Astrocyte of the hippocampus (primary cell): ENCODE measurements at regions not wholly inside any gene's neighbourhood (a gene's known extent, or its start where the extent isn't known, plus 50 kb on each side); places are given as distances from the start of the nearest gene placed in this dataset.

Source experiments
- DNase-seq: peaks from one replicate; pipeline ENCODE4 v3.0.0; 2011; ENCODE audit warnings: low read depth, low spot score

- no peak for DNase-seq
Observed at GRCh38 chr1:95991787-95992520, 729.6 kb upstream of the PTBP2 start.

- DNase-seq: peak; percentile 0
Observed at GRCh38 chr1:95994643-95995042, 726.9 kb upstream of the PTBP2 start.

GRCh38 chr1:96002201-96002600 is 719.4 kb upstream of the PTBP2 start:
- DNase-seq: no peak

GRCh38 chr1:96002969-96003964 is 718.3 kb upstream of the PTBP2 start:
- no peak for DNase-seq

GRCh38 chr1:96009831-96010434 is 711.7 kb upstream of the PTBP2 start:
- no peak for DNase-seq

- no peak for DNase-seq
Observed at GRCh38 chr1:96011606-96012005, 710.0 kb upstream of the PTBP2 start.

- no peak for DNase-seq
Observed at GRCh38 chr1:96016219-96016618, 705.4 kb upstream of the PTBP2 start.

- DNase-seq: no peak
Observed at GRCh38 chr1:96020378-96020777, 701.2 kb upstream of the PTBP2 start.

GRCh38 chr1:96025062-96025461 is 696.5 kb upstream of the PTBP2 start:
- DNase-seq: no peak

GRCh38 chr1:96028071-96028470 is 693.5 kb upstream of the PTBP2 start:
- DNase-seq: no peak

- DNase-seq: no peak
Observed at GRCh38 chr1:96030312-96030711, 691.3 kb upstream of the PTBP2 start.

GRCh38 chr1:96034006-96034405 is 687.6 kb upstream of the PTBP2 start:
- no peak for DNase-seq

- no peak for DNase-seq
Observed at GRCh38 chr1:96036763-96037162, 684.8 kb upstream of the PTBP2 start.

- no peak for DNase-seq
Observed at GRCh38 chr1:96038636-96039035, 682.9 kb upstream of the PTBP2 start.

GRCh38 chr1:96039910-96040309 is 681.7 kb upstream of the PTBP2 start:
- DNase-seq: no peak

- DNase-seq: no peak
Observed at GRCh38 chr1:96041470-96041869, 680.1 kb upstream of the PTBP2 start.

GRCh38 chr1:96048572-96049212 is 672.9 kb upstream of the PTBP2 start:
- DNase-seq: no peak

- DNase-seq: no peak
Observed at GRCh38 chr1:96049759-96050409, 671.7 kb upstream of the PTBP2 start.

- no peak for DNase-seq
Observed at GRCh38 chr1:96059276-96059675, 662.3 kb upstream of the PTBP2 start.

GRCh38 chr1:96059736-96060135 is 661.8 kb upstream of the PTBP2 start:
- no peak for DNase-seq

GRCh38 chr1:96060621-96061020 is 661.0 kb upstream of the PTBP2 start:
- DNase-seq: no peak
